Stimulated activated naive CD8-positive, alpha-beta T cell treated with anti-CD3 and anti-CD28 coated beads, Interleukin-15, Interleukin-2, amounts not matched to agents 100 U/mL and 50 U/mL, for 24 hours (primary cell): ENCODE measurements at regions not wholly inside any gene's neighbourhood (a gene's known extent, or its start where the extent isn't known, plus 50 kb on each side); places are given as distances from the start of the nearest gene placed in this dataset.
"Not testable (repeated sequence)": the region's sequence is repeated elsewhere in the genome, so short reads cannot be mapped to it uniquely, and the experiment has no call there.

Experiments
- ATAC-seq: fragments of 150-1000 bp; cut with Tn5 transposase; one replicate; pipeline ENCODE4 v1.10.0; 2021
- DNase-seq: peaks from one replicate; pipeline ENCODE4 v3.0.0; 2021

GRCh38 chr1:212495766-212496494 lies 63.2 kb downstream of the NENF start:
- no peak for DNase-seq
- ATAC-seq, result no peak

DNA sequence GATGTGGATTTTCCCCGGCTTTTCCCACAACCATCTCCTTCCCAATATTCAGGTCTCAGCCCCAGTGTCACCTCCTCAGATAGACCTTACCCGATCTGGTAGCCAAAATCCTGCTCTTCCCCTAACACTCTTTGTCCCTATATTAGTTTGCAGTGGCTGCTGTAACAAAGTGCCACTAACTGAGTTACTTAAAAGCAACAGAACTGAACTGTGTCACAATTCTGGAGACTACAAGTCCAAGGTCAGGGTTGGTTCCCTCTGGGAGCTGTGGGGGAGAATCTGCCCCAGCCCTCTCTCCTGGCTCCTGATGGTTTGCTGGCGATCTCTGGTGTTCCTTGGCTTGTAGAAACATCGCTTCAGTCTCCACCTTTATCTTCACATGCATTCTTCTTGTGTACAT lies 64.0 kb downstream of the NENF start:
- no peak for DNase-seq

GRCh38 chr1:212497553-212497952 lies 64.8 kb downstream of the NENF start:
- no peak for ATAC-seq
- no peak for DNase-seq

More for the DNA sequence above, 64.0 kb downstream of the NENF start:
- ATAC-seq, result no peak

GRCh38 chr1:212498283-212499040 lies 65.7 kb downstream of the NENF start:
- no peak for ATAC-seq
- no peak for DNase-seq

GRCh38 chr1:212500351-212500750 lies 67.6 kb downstream of the NENF start:
- ATAC-seq (no peak), DNase-seq (no peak)

DNA sequence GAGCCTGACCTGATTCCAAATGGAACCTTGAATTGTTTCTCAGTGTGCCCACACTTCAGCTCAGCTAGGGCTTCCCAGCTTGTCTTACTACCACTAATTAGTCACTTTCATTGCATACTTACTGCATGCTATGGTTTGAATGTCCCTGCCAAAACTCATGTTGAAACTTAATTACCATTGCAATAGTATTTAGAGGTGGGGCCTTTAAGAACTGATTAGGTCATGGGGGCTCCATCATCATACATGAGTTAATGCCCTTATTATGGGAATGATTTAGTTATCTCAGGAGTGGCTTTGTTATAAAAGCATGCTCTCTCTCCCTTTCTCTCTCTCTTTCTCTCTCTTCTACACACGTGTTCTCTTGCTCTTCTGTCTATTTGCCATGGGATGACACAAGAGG lies 68.3 kb downstream of the NENF start:
- DNase-seq (no peak), ATAC-seq (no peak)

DNA sequence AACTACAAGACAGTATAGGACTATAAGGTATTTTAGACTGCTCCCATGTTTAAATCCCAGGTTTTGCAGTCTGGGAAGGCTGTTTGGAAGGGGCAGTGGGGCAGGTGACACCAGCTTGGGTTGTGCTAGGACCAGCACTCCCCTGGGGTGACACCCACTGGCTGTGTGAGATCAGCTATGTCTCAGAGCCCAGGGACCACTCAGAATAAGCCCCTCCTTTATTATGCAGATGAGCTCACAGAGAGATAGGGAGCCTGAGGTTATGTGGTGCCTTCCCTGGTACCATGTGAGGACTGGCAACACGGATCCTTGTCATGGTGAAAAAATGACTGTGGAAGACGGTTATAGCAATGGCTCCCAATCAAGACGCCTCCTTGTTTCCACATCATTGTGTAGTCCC lies 71.0 kb downstream of the NENF start:
- peak; percentile 46 for ATAC-seq
- no peak for DNase-seq

DNA sequence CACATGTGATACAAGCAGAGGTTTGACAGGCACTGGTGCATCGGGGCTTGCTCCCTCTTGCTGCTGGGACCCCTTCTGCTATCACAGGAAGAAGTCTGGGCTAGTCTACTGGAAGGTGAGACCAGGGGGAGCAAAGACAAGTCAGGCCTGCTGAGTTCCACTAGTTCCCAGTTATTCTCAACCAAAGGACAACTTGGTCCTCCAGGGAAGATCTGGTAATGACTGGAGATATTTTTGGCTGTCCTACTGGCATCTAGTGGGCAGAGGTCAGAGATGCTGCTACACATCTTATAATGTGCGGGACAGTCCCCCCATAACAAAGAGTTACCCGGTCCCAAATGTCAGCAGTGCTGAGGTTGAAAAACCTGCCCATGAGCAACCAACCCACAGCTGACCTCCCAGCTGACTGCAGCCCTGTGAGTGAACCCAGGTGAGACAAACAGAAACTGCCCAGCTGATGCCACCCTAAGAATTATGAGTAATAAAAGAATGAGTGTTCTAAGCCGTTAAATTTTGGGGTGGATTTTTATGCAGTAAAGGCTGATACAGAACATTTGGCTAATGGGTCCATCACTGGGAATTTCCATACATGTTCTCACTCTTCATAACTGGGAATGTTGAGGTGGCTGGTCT lies 71.6 kb downstream of the NENF start:
- ATAC-seq (no peak), DNase-seq (no peak)

DNA sequence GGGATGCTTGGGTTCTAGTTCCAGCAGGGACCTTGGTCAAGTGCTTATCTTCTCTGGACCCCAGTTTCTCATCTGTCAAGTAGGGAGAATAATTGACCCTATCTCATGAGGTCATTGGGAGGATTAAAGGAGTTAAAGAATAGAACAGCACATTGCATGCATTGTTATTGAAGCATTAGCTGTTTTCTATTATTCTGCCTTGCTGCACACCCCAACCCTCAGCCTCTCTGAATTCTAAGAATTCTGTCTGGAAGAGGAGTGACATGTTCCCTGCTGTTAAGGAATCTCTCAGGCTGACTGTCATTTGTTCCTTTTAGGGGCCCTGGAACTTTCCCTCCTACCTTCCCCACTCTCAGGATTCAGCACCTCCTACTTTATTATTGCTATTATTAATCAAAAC lies 73.9 kb downstream of the NENF start:
- no peak for DNase-seq
- ATAC-seq, result no peak

GRCh38 chr1:212507369-212507768 lies 74.6 kb downstream of the NENF start:
- ATAC-seq (no peak), DNase-seq (no peak)

GRCh38 chr1:212512816-212513559 lies 80.3 kb downstream of the NENF start:
- DNase-seq (no peak), ATAC-seq (no peak)

DNA sequence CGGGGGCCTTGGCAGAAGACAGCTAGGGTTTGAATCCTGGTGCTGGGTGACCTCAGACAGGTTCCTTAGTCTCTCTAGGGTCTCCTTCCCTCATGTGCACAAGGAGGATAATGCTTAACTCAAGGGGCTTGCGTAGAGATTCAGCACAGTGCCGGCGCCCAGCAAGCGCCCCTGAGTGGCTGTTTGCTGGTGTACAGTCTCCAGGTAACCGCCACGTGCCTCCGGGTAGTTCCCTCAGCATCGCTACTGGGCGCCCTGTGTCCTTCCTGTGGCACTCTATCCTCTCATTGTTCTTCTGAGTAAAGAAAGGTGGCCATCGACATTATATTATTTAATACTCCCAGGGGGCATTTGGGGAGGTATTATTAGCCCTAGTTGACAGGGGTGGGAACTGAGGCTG lies 80.9 kb downstream of the NENF start:
- no peak for ATAC-seq
- no peak for DNase-seq

DNA sequence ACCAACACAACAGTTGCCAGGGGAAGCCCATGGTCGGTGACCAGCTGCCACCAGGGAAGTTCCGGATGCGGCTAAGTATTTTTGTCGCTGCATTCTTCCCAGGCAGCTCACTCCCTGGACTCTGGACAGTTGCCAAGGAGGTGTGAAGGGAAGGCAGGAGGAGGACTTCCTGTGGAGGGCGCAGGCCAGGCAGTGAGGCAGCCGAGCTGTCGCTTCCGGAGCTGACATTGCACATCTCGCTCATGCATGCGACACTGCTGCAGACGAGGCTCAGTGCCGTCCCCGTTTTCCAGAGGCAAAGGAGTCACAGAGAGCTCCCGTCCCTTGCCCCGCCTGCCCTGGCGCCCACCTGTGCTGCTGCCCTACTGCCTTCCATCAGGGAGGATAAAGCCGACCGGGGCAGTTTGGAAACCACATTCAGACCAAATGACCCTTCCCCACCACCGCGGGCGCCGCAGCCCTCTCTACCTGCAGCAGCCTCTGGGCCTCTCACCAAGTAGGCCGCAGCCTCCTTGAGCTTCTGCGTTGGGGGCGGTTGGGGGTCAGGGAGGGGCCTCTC lies 81.4 kb downstream of the NENF start:
- ATAC-seq, result no peak
- peak; percentile 15 for DNase-seq

GRCh38 chr1:212514782-212515181 lies 82.1 kb downstream of the NENF start:
- DNase-seq (no peak), ATAC-seq (no peak)

- ATAC-seq (no peak), DNase-seq (no peak)
These were observed 82.6 kb downstream of the NENF start for GRCh38 chr1:212515329-212515760.

DNA sequence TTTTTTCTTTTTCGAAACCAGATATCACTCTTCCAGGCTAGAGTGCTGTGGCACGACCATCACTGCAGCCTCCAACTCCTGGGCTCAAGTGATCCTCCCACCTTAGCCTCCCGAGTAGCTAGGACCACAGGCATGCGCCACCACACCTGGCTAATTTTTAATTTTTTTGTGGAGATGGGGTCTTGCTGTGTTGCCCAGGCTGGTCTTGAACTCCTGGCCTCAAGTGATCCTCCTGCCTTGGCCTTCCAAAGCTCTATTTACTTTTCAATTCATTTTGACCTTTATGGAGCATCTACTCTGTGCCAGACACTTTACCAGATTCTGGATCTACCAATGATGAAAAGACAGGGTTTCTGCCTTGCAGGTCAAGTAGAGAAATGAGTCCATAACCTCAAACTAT lies 83.3 kb downstream of the NENF start:
- not testable (repeated sequence) for ATAC-seq, DNase-seq

DNA sequence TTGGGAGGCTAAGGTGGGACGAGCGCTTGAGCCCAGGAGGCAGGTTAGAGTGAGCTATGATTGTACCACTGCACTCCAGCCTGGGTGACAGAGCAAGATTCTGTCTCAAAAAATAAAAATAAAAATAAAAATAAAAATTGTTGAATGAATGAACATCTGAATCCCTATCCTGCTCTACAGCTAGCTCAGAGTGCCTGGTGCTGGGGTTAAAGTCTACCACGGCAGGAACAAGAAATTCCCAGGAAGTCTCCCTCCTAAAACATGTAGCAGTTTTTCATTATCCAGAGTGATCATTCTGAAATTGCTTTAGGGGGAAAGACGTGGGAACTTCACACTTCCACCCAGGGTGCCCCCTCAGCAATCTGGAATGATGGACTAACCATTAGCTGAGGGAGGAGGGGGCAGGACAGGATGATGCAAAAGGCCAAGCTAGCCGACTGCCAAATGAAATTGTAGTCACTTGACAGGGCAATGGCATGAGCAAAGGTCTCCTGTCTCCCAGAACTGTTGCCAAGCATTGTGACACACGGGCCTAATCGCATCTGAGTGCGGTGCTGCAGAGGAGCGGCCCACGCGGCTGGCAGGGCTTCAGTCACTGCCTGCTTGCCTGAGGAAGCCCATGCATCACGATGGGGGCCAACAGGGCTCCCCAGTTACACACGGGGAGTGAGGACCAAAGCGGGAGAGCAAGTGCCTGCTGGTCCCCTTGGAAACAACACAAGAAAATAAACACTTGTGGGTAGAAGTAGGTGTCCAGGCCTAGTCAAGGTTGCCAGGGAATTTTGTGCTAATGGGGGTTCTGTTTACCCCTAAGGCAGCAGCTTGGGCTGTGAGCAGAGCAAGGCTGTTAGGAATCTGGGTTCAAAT lies 85.7 kb downstream of the NENF start:
- no peak for ATAC-seq
- no peak for DNase-seq

DNA sequence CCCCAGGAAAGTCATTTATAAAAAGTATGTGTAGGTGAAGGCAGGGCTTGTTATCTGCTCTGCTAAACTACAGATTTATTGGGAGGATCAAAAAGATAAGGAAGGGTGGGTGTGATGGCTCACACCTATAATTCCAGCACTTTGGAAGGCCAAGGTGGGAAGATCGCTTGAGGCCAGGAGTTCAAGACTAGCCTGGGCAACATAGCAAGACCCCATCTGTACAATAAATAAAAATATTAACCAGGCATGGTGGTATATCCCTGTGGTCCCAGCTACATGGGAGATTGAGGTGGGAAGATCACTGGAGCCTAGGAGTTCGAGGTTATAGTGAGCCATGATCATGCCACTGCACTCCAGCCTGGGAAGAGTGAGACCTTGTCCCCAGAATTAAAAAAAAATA lies 86.4 kb downstream of the NENF start:
- ATAC-seq (no peak), DNase-seq (no peak)

DNA sequence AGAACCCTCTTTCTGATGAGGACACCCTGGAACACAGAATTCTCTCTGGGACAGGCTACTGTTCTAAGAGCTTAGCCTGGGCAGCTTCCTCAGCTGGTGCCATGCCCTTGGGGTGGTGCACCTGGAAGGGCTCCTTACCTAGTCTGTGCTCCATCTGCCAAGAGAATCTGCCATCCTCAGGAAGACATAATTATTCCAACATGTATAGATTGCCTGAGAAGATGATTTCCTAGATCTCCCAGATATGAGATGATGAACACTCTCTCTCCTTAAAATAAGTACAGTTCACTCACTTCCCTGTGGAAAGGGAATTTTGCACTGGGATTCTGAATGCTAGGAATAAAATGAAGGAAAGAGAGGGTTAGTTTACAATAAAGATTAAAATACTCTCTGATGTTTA lies 87.6 kb downstream of the NENF start:
- no peak for DNase-seq
- no peak for ATAC-seq

DNA sequence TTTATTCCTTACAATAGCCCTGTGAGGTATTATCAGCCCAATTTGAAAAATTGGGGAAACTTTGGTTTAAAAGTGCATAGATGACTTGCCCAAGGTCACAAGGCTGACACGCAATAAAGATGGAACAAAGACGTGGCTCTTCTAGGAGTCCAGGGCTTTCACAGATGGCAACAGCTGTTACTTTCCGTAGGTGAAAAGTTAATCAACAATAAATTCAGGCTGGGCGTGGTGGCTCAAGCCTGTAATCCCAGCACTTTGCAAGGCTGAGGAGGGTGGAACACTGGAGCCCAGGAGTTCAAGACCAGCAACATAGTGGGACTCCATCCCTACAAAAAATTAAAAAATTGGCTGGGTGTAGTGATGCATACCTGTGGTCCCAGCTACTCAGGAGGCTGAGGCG lies 87.8 kb upstream of the ATF3 start:
- no peak for ATAC-seq
- DNase-seq, result no peak

DNA sequence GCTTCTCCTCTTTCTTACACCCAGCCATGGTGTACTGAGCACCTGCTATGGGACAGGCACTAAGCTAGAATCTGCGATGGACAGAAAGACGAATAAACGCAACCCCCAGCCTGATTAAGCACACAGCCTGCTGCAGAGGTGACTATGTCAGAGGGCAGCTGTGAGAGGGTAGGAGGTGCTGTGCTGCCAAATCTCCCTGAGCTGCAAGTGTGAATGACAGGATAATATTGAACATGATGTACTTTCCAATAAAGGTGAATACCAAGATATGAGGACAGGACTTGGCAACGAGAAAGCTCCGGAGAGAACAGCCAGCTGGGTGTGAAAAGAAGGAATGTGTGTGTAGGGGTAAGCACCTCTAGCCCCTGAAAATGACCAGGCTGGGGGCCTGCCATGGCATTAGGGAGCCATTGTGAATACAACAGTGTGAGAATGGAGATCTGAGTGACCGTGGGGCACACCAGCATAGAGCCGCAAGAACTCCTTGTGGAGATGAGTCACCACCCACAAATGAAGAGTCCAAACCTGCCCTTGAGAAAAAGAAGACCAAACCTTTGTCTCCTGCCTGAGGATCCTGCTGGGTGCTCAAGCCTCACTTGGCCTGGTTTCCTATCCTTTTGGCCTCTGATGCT lies 83.0 kb upstream of the ATF3 start:
- no peak for DNase-seq
- no peak for ATAC-seq
